Stimulated activated effector memory CD8-positive, alpha-beta T cell treated with anti-CD3 and anti-CD28 coated beads, Interleukin-12 subunit alpha, Interleukin-12 subunit beta, amount 100 ng/mL, for 72 hours (primary cell): ENCODE measurements at regions not wholly inside any gene's neighbourhood (a gene's known extent, or its start where the extent isn't known, plus 50 kb on each side); places are given as distances from the start of the nearest gene placed in this dataset.

Experiments
- ATAC-seq: fragments of 150-1000 bp; cut with Tn5 transposase; 2 replicates; pipeline ENCODE4 v1.10.0; 2021
- DNase-seq, 2 donors: peaks; one replicate each; pipeline ENCODE4 v3.0.0; 2021 to 2022; ENCODE audit warnings: low spot score in 2 of 2
- H3K27ac Mint-ChIP-seq: one replicate; pipeline ENCODE4 v1.8.0; 2022; ENCODE audit warnings: mild to moderate bottlenecking, mixed read lengths
- H3K36me3 Mint-ChIP-seq: one replicate; pipeline ENCODE4 v1.8.0; 2022; ENCODE audit warnings: mild to moderate bottlenecking, mixed read lengths
- H3K4me1 Mint-ChIP-seq: one replicate; pipeline ENCODE4 v1.8.0; 2022; ENCODE audit warnings: mixed read lengths
- H3K4me3 Mint-ChIP-seq: one replicate; pipeline ENCODE4 v1.8.0; 2022; ENCODE audit warnings: mild to moderate bottlenecking, mixed read lengths
- H3K9me3 Mint-ChIP-seq: one replicate; pipeline ENCODE4 v1.8.0; 2022; ENCODE audit warnings: mixed read lengths

- Mint-ChIP-seq H3K9me3 (no peaks in the 10 kb centered on the region), H3K27ac (no peak overlapping the region), H3K4me1 (no peaks in the 10 kb centered on the region), H3K4me3 (no peak overlapping the region), H3K36me3 (no peaks in the 10 kb centered on the region)
- DNase-seq (no peak), ATAC-seq (no peak)
Measured at GRCh38 chr11:32531528-32531927, 52.1 kb upstream of the EIF3M start.

GRCh38 chr11:32529994-32530588, 53.5 kb upstream of the EIF3M start:
- H3K9me3 Mint-ChIP-seq: no peaks in the 10 kb centered on the region
- no peaks in the 10 kb centered on the region for H3K4me1 Mint-ChIP-seq
- no peaks in the 10 kb centered on the region for H3K36me3 Mint-ChIP-seq
- no peak for ATAC-seq
- no peak overlapping the region for H3K4me3 Mint-ChIP-seq
- no peak for DNase-seq
- H3K27ac Mint-ChIP-seq: no peak overlapping the region

- Mint-ChIP-seq H3K9me3 (no peaks in the 10 kb centered on the region), H3K27ac (no peak overlapping the region), H3K36me3 (no peaks in the 10 kb centered on the region), H3K4me3 (no peak overlapping the region), H3K4me1 (no peaks in the 10 kb centered on the region)
- ATAC-seq (no peak), DNase-seq (no peak)
Measured at GRCh38 chr11:32527261-32528175, 56.1 kb upstream of the EIF3M start.

GRCh38 chr11:32526760-32527159, 56.9 kb upstream of the EIF3M start:
- no peaks in the 10 kb centered on the region for H3K36me3 Mint-ChIP-seq
- DNase-seq: no peak
- H3K9me3 Mint-ChIP-seq: no peaks in the 10 kb centered on the region
- no peak for ATAC-seq
- no peaks in the 10 kb centered on the region for H3K4me1 Mint-ChIP-seq
- no peak overlapping the region for H3K27ac Mint-ChIP-seq
- H3K4me3 Mint-ChIP-seq: no peak overlapping the region

- DNase-seq (no peak), ATAC-seq (no peak)
- Mint-ChIP-seq H3K4me1 (no peaks in the 10 kb centered on the region), H3K36me3 (no peaks in the 10 kb centered on the region), H3K9me3 (peaks cover 3% of the 10 kb centered on the region), H3K27ac (no peak overlapping the region), H3K4me3 (no peak overlapping the region)
Measured at GRCh38 chr11:32511926-32512325, 71.7 kb upstream of the EIF3M start.

GRCh38 chr11:32510039-32510438, 73.6 kb upstream of the EIF3M start:
- no peaks in the 10 kb centered on the region for H3K4me1 Mint-ChIP-seq
- DNase-seq (no peak), ATAC-seq (no peak)
- H3K9me3 Mint-ChIP-seq: no peaks in the 10 kb centered on the region
- no peaks in the 10 kb centered on the region for H3K36me3 Mint-ChIP-seq
- H3K27ac Mint-ChIP-seq: no peak overlapping the region
- no peak overlapping the region for H3K4me3 Mint-ChIP-seq

GRCh38 chr11:32508780-32509179, 73.4 kb upstream of the WT1 start:
- Mint-ChIP-seq H3K9me3 (no peaks in the 10 kb centered on the region), H3K27ac (no peak overlapping the region), H3K4me3 (no peak overlapping the region), H3K36me3 (no peaks in the 10 kb centered on the region), H3K4me1 (no peaks in the 10 kb centered on the region)
- DNase-seq (no peak), ATAC-seq (no peak)

- H3K27ac Mint-ChIP-seq: no peak overlapping the region
- no peak overlapping the region for H3K4me3 Mint-ChIP-seq
- ATAC-seq: no peak
- H3K4me1 Mint-ChIP-seq: no peaks in the 10 kb centered on the region
- no peaks in the 10 kb centered on the region for H3K36me3 Mint-ChIP-seq
- DNase-seq: no peak
- H3K9me3 Mint-ChIP-seq: no peaks in the 10 kb centered on the region
Measured at GRCh38 chr11:32500001-32500400, 64.7 kb upstream of the WT1 start.

GRCh38 chr11:32497951-32498350, 62.6 kb upstream of the WT1 start:
- ATAC-seq (no peak), DNase-seq (no peak)
- H3K9me3 Mint-ChIP-seq: no peaks in the 10 kb centered on the region
- H3K36me3 Mint-ChIP-seq: no peaks in the 10 kb centered on the region
- H3K4me1 Mint-ChIP-seq: no peaks in the 10 kb centered on the region
- H3K27ac Mint-ChIP-seq: no peak overlapping the region
- no peak overlapping the region for H3K4me3 Mint-ChIP-seq

- Mint-ChIP-seq H3K27ac (no peak overlapping the region), H3K4me3 (no peak overlapping the region), H3K9me3 (no peaks in the 10 kb centered on the region), H3K36me3 (no peaks in the 10 kb centered on the region), H3K4me1 (no peaks in the 10 kb centered on the region)
- ATAC-seq: no peak
- no peak for DNase-seq
Measured at GRCh38 chr11:32494629-32495028, 59.3 kb upstream of the WT1 start.

- no peaks in the 10 kb centered on the region for H3K9me3 Mint-ChIP-seq
- DNase-seq (no peak), ATAC-seq (no peak)
- no peak overlapping the region for H3K4me3 Mint-ChIP-seq
- no peak overlapping the region for H3K27ac Mint-ChIP-seq
- no peaks in the 10 kb centered on the region for H3K36me3 Mint-ChIP-seq
- H3K4me1 Mint-ChIP-seq: no peaks in the 10 kb centered on the region
Measured at GRCh38 chr11:32489464-32489863, 54.1 kb upstream of the WT1 start.

- no peak for DNase-seq
- Mint-ChIP-seq H3K9me3 (no peaks in the 10 kb centered on the region), H3K4me1 (no peaks in the 10 kb centered on the region), H3K36me3 (no peaks in the 10 kb centered on the region), H3K4me3 (no peak overlapping the region), H3K27ac (no peak overlapping the region)
- ATAC-seq: peak; percentile 54
Measured at GRCh38 chr11:32487270-32487669, 51.9 kb upstream of the WT1 start.

GRCh38 chr11:32485733-32486132, 50.4 kb upstream of the WT1 start:
- Mint-ChIP-seq H3K4me1 (no peaks in the 10 kb centered on the region), H3K36me3 (no peaks in the 10 kb centered on the region), H3K9me3 (no peaks in the 10 kb centered on the region), H3K27ac (no peak overlapping the region), H3K4me3 (no peak overlapping the region)
- ATAC-seq (peak; percentile 24), DNase-seq (no peak)
